ENCODE measurements at regions not wholly inside any gene's neighbourhood (a gene's known extent, or its start where the extent isn't known, plus 50 kb on each side); places are given as distances from the start of the nearest gene placed in this dataset.

DNA sequence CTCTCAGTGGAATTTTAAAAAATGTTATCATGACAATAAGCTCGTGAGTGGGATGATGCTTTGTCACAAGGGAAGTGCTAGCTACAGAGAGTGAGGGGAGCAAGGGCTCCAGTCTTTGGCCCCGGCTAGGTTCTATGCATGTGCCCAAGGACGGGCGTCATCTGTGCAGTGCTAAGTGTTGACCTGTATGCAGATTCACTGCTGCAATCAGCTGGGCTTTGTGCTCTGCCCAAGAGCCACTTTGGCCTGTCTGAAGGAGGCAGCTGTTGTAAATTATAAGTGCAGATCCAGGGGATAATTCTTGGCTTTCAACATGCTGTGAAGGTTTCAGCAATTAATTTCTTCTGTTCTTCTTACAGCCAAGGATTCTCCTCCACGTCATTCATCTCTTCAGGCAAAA is 268.6 kb downstream of the PSAT1 start:
- ChIA-PET CTCF (no interaction called here), POLR2A (ENCODE audit: low non-redundant PET) (no interaction called here)
- intact Hi-C loops (cut with micrococcal nuclease; ENCODE audit: unreplicated experiment): no loop called here
- no peaks in the 10 kb centered on the region for H3K4me1 ChIP-seq (ENCODE audit: insufficient read depth, low read length, poor library complexity, severe bottlenecking)
- no TSS peak for BruUV-seq (replicated peaks)
- no peak overlapping the region for H3K4me3 ChIP-seq (ENCODE audit: low read depth, low read length, poor library complexity, severe bottlenecking)
- no peaks in the 10 kb centered on the region for H3K9me3 ChIP-seq (ENCODE audit: low read depth, low read length, poor library complexity, severe bottlenecking)
- no peak for DNase-seq (ENCODE audit: low spot score)
- no peaks in the 10 kb centered on the region for H3K36me3 ChIP-seq (ENCODE audit: insufficient read depth, low read length, poor library complexity, severe bottlenecking)
- TF ChIP-seq EZH2 (IDR thresholded peaks at IDR 0.05; ENCODE audit: borderline replicate concordance, low read depth, low read length, poor library complexity, severe bottlenecking): no peak
- TF ChIP-seq, protein P1, sequence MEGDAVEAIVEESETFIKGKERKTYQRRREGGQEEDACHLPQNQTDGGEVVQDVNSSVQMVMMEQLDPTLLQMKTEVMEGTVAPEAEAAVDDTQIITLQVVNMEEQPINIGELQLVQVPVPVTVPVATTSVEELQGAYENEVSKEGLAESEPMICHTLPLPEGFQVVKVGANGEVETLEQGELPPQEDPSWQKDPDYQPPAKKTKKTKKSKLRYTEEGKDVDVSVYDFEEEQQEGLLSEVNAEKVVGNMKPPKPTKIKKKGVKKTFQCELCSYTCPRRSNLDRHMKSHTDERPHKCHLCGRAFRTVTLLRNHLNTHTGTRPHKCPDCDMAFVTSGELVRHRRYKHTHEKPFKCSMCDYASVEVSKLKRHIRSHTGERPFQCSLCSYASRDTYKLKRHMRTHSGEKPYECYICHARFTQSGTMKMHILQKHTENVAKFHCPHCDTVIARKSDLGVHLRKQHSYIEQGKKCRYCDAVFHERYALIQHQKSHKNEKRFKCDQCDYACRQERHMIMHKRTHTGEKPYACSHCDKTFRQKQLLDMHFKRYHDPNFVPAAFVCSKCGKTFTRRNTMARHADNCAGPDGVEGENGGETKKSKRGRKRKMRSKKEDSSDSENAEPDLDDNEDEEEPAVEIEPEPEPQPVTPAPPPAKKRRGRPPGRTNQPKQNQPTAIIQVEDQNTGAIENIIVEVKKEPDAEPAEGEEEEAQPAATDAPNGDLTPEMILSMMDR (conservative IDR thresholded peaks at IDR 0.05; ENCODE audit: low read depth, low read length): no peak
- H3K27me3 ChIP-seq (replicated peaks; ENCODE audit: insufficient read depth, low read depth, low read length, poor library complexity): peaks cover 40% of the 10 kb centered on the region
- H3K27ac ChIP-seq (ENCODE audit: low read depth, low read length, poor library complexity, severe bottlenecking): no peak overlapping the region

DNA sequence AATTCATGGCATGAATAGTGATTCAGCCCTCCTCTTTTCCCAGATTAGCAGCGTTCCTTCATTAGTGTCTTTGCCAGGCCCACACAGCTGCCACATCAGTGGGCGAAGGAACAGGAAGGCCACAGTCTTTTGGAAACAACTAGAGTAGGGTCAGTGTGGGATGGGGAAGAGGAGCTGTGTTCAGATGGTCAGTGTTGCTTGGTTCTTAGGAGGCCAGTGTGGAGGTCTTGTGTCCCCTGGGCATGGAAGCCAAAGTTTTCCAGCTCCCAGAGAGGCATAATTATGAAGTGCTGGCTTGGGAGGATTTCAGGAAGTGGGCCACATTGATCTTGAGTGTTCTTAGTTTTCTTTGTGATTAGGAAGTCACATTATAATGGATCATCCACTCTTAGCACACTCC is 269.6 kb downstream of the PSAT1 start:
- H3K4me1 ChIP-seq (ENCODE audit: insufficient read depth, low read length, poor library complexity, severe bottlenecking): no peaks in the 10 kb centered on the region
- no TSS peak for BruUV-seq (replicated peaks)
- H3K27me3 ChIP-seq (replicated peaks; ENCODE audit: insufficient read depth, low read depth, low read length, poor library complexity): peaks cover 42% of the 10 kb centered on the region
- no peak overlapping the region for H3K27ac ChIP-seq (ENCODE audit: low read depth, low read length, poor library complexity, severe bottlenecking)
- intact Hi-C loops (cut with micrococcal nuclease; ENCODE audit: unreplicated experiment): no loop called here
- H3K36me3 ChIP-seq (ENCODE audit: insufficient read depth, low read length, poor library complexity, severe bottlenecking): no peaks in the 10 kb centered on the region
- TF ChIP-seq, protein P1 (conservative IDR thresholded peaks at IDR 0.05; ENCODE audit: low read depth, low read length): no peak
- ChIA-PET POLR2A (ENCODE audit: low non-redundant PET) (no interaction called here), CTCF (no interaction called here)
- no peak overlapping the region for H3K4me3 ChIP-seq (ENCODE audit: low read depth, low read length, poor library complexity, severe bottlenecking)
- H3K9me3 ChIP-seq (ENCODE audit: low read depth, low read length, poor library complexity, severe bottlenecking): no peaks in the 10 kb centered on the region
- DNase-seq (ENCODE audit: low spot score): no peak

DNA sequence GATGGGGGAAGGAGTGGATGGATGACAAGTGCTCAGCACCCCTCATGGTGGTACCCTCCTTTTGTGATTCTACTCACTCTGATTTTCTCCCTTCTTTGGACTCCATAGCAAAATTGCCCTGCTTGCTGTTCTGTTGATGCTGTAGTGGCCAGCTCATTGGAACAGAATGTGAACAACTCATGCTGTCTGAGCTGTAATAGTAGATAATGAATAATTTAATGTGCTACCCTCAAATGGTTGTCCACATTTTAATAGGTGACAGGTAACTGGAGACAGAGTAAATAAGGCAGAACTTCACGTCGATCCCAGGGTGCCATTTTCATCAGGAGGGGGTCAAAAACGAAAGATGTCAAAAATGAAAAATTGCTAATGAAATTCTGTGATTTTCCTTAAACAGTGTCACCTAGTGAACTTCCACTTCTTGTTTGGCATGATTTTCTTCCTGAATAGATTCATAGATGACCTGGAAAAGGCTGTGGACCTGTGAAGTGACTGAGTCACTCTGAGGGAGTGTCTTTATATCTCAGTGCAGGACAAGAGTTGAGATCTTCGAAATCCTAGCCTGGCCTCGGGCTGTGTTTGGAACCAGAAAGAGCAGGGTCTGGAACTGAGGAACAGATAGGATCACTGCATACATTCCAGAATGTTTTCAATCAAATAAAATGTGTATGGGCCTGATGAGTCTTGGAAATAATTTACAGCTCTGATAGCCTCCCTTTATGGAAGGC is 270.2 kb downstream of the PSAT1 start:
- DNase-seq (ENCODE audit: low spot score): no peak
- BruUV-seq (replicated peaks): no TSS peak
- TF ChIP-seq, protein P1 (conservative IDR thresholded peaks at IDR 0.05; ENCODE audit: low read depth, low read length): no peak
- no peak for TF ChIP-seq EZH2 (IDR thresholded peaks at IDR 0.05; ENCODE audit: borderline replicate concordance, low read depth, low read length, poor library complexity, severe bottlenecking)
- ChIA-PET CTCF (no interaction called here), POLR2A (ENCODE audit: low non-redundant PET) (no interaction called here)
- Histone ChIP-seq H3K36me3 (ENCODE audit: insufficient read depth, low read length, poor library complexity, severe bottlenecking) (no peaks in the 10 kb centered on the region), H3K27ac (ENCODE audit: low read depth, low read length, poor library complexity, severe bottlenecking) (no peak overlapping the region), H3K4me3 (ENCODE audit: low read depth, low read length, poor library complexity, severe bottlenecking) (no peak overlapping the region), H3K9me3 (ENCODE audit: low read depth, low read length, poor library complexity, severe bottlenecking) (no peaks in the 10 kb centered on the region), H3K4me1 (ENCODE audit: insufficient read depth, low read length, poor library complexity, severe bottlenecking) (no peaks in the 10 kb centered on the region), H3K27me3 (replicated peaks; ENCODE audit: insufficient read depth, low read depth, low read length, poor library complexity) (peaks cover 44% of the 10 kb centered on the region)
- intact Hi-C loops (cut with micrococcal nuclease; ENCODE audit: unreplicated experiment): no loop called here

Data from A673 (cell line).